KOPT-K1 (cell line): ENCODE measurements at regions not wholly inside any gene's neighbourhood (a gene's known extent, or its start where the extent isn't known, plus 50 kb on each side); places are given as distances from the start of the nearest gene placed in this dataset.
"Not testable (repeated sequence)": the region's sequence is repeated elsewhere in the genome, so short reads cannot be mapped to it uniquely, and the experiment has no call there.

ENCODE experiments used
- H3K27ac ChIP-seq: fragments of 200-600 bp; sonication (generic); 2 replicates; pipeline ENCODE4 v1.5.1; 2016; ENCODE audit warnings: antibody characterized with exemption, mild to moderate bottlenecking, low read depth, low read length; ENCODE audit not compliant: poor library complexity, severe bottlenecking
- H3K36me3 ChIP-seq: fragments of 200-600 bp; sonication (generic); 2 replicates; pipeline ENCODE4 v1.5.1; 2017; ENCODE audit warnings: antibody characterized with exemption, mild to moderate bottlenecking, low read length, moderate library complexity; ENCODE audit not compliant: insufficient read depth
- H3K9me3 ChIP-seq: fragments of 200-600 bp; sonication (generic); 2 replicates; pipeline ENCODE4 v1.5.1; 2017; ENCODE audit warnings: antibody characterized with exemption, low read length, mild to moderate bottlenecking; ENCODE audit not compliant: insufficient read depth, poor library complexity, severe bottlenecking

DNA sequence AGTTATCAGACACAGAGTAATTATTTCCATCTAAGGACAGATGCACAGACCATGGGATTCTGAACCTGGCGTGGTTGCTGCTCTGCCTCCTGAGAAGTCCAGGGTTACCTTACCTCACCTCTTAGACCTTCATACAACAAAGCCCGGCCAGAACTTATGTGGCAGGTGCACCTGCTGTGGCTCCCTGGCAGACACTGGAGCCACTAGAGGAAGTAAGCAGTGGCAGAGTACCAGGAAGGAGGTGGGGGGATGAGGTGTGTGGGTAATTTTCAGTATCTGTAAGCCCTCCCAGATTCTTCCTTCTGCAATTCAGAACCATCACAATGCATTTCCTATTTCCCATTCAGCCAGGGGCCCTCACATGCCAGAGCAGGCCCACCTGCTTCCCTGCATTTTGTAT, 106.1 kb upstream of the DOCK9 start:
- Histone ChIP-seq H3K9me3 (no peaks in the 10 kb centered on the region), H3K36me3 (no peaks in the 10 kb centered on the region), H3K27ac (no peak overlapping the region)

GRCh38 chr13:99085139-99085807, 107.4 kb upstream of the DOCK9 start:
- H3K27ac ChIP-seq = no peak overlapping the region

GRCh38 chr13:99085808-99086266, 108.0 kb upstream of the DOCK9 start:
- H3K9me3 ChIP-seq = no peaks in the 10 kb centered on the region
- H3K27ac ChIP-seq = peak overlapping the region; percentile 37
- no peaks in the 10 kb centered on the region for H3K36me3 ChIP-seq

More at GRCh38 chr13:99085139-99085807, 107.4 kb upstream of the DOCK9 start:
- Histone ChIP-seq H3K36me3 (no peaks in the 10 kb centered on the region), H3K9me3 (no peaks in the 10 kb centered on the region)

DNA sequence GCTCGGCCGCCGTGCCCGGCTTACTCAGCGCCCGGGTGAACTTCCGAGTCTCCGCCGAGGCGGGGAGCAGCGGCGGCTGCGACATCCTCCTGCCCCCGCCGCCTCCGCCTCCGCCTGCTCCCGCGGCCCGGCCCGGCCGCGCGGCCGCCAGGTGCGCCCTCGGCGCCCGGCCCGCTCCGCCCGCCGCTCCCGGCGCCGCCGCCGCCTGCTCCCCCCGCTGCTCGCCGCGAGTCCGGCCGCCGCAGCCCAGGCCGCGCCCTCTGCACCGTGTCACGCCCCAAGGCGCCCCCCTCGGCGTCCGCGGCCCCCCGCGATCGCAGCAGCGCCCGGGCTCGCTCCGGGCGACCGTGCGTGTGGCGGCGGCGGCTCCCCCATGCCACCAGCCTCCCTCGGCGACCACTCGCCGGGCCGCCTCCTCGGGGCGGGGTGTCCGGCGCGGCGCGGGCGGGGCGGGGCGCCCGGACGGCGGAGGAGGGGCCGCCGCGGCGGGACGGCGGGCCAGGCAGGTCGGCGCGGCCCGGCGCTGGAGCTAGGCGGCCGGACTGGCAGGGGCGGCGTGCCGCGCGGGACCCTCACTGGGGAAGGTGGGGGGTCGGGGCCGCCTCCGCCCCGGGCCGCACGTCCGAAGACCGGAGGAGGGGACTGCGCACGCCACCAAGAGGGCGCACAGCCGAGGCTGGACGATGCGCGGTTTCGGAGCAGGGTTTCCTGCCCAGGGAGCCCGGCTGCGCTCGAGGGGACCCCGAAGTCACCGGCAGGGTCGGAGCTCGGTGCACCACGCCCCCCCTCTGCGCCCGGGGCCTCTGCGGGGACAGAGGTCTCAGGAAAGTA, 108.6 kb upstream of the DOCK9 start:
- H3K36me3 ChIP-seq = no peaks in the 10 kb centered on the region
- H3K27ac ChIP-seq = peak overlapping the region; percentile 75
- H3K9me3 ChIP-seq = no peaks in the 10 kb centered on the region

- Histone ChIP-seq H3K27ac (peak overlapping the region; percentile 75), H3K36me3 (no peaks in the 10 kb centered on the region), H3K9me3 (no peaks in the 10 kb centered on the region)
Observed at GRCh38 chr13:99087098-99087953, 109.5 kb upstream of the DOCK9 start.

DNA sequence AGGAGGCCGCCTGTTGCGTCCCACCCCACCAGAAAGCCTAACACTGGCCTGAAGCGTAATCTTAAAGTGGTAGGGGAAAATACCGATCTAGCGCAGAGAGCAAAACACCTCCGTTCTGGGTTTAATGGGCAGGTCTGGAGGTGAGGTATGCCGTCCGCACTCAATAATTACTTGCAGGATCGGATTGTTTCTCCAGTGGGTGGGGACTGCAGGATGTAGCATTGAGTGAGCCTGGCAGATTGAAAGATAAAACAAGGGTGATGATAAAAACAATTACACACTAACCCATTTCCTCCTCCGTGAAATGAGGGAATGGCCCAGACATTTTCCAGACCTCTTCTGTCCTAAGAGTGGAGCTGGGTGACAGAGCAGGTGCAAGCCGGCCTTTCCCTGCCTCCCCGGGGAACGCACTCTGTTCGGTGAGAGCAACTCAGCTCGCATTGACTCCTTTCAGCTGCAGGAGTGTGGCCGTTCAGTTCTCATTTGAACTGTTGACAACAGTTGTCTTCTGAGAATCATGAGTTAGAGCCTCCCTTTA, 110.2 kb upstream of the DOCK9 start:
- H3K9me3 ChIP-seq = no peaks in the 10 kb centered on the region
- peak overlapping the region; percentile 75 for H3K27ac ChIP-seq
- H3K36me3 ChIP-seq = no peaks in the 10 kb centered on the region

- H3K27ac ChIP-seq = no peak overlapping the region
- H3K36me3 ChIP-seq = no peaks in the 10 kb centered on the region
- no peaks in the 10 kb centered on the region for H3K9me3 ChIP-seq
Observed at GRCh38 chr13:99093997-99094396, 106.7 kb upstream of the UBAC2 start.

- H3K27ac ChIP-seq, H3K36me3 ChIP-seq: not testable (repeated sequence)
Observed at GRCh38 chr13:99101831-99102230, 98.8 kb upstream of the UBAC2 start.

DNA sequence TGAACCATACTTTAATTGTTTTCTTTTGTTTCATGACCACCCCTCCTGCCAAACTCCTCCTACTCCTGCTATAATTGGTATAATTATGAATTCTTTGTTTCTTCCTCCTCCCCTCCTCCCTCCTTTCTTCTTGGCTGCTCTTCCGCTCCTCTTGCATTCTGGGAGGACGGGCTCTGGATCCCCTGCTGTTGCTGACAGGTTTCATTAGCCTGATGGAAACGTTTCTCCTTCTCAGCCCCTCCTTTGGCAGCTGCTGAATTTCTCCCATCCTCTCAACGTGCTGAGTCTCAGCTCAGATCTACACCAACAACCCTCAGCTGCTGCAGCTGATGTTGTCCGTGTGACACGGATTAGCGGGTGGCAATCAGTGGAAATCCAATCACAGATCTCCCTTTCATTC, 97.1 kb upstream of the UBAC2 start:
- no peaks in the 10 kb centered on the region for H3K9me3 ChIP-seq
- no peaks in the 10 kb centered on the region for H3K36me3 ChIP-seq
- H3K27ac ChIP-seq = no peak overlapping the region

More at GRCh38 chr13:99101831-99102230, 98.8 kb upstream of the UBAC2 start:
- not testable (repeated sequence) for H3K9me3 ChIP-seq

DNA sequence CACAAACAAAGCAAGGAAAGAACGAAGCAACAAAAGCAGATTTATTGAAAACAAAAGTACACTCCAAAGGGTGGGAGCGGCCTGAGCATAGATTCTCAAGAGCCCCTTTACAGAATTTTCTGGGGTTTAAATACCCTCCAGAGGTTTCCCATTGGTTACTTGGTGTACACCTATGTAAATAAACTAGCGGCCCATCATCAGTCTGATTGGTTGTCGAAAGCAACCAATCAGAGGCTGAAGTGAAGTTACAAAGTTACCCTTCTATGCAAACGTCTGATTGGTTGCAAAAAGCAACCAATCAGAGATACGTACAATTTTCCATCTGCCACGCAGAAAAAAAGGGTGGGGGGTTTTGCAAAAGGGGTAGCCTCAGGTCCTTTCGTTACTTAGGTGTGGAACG, 96.3 kb upstream of the UBAC2 start:
- no peaks in the 10 kb centered on the region for H3K9me3 ChIP-seq
- H3K36me3 ChIP-seq = no peaks in the 10 kb centered on the region
- H3K27ac ChIP-seq = no peak overlapping the region

GRCh38 chr13:99105160-99105559, 95.5 kb upstream of the UBAC2 start:
- no peak overlapping the region for H3K27ac ChIP-seq
- no peaks in the 10 kb centered on the region for H3K9me3 ChIP-seq

DNA sequence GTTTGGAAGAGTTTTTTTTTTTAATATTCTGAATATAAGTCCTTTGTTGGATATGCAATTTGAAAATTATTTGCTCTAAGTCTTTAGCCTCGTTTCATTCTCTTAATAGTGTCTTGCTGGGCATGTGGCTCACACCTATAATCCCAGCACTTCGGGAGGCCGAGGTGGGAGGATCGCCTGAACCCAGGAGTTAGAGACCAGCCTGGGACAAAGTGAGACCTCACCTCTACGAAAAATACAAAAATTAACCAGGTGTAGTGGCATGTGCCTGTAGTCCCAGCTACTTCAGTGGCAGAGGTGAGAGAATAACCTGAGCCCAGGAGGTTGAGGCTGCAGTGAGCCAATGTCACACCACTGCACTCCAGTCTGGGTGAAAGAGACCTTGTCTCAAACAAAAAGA, 87.3 kb upstream of the UBAC2 start:
- no peak overlapping the region for H3K27ac ChIP-seq
- no peaks in the 10 kb centered on the region for H3K36me3 ChIP-seq
- H3K9me3 ChIP-seq = no peaks in the 10 kb centered on the region

More at GRCh38 chr13:99105160-99105559, 95.5 kb upstream of the UBAC2 start:
- H3K36me3 ChIP-seq = no peaks in the 10 kb centered on the region

- H3K9me3 ChIP-seq = no peaks in the 10 kb centered on the region
- no peak overlapping the region for H3K27ac ChIP-seq
- H3K36me3 ChIP-seq = no peaks in the 10 kb centered on the region
Observed at GRCh38 chr13:99118179-99118578, 82.5 kb upstream of the UBAC2 start.

GRCh38 chr13:99119656-99120055, 81.0 kb upstream of the UBAC2 start:
- H3K36me3 ChIP-seq = no peaks in the 10 kb centered on the region
- H3K9me3 ChIP-seq = no peaks in the 10 kb centered on the region
- no peak overlapping the region for H3K27ac ChIP-seq

DNA sequence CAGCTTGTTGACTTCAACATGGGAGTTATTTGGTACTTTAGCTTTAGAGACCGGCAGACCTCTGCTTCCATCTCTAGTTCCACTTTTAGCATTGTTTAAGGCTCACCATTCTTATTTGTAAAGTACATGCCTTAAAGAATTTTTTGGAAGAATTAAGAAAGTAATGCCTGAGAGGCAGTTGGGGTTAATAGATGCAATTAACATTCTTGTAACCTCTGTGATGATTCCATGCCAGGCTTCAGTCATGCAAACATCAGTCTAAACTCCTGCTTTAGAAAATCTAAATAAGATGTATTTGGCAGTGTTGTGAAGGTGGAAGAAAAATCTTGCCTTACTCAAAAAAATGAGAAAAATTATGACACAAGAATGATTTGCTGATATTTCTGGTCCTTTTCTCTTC, 79.9 kb upstream of the UBAC2 start:
- H3K9me3 ChIP-seq = no peaks in the 10 kb centered on the region
- no peaks in the 10 kb centered on the region for H3K36me3 ChIP-seq
- no peak overlapping the region for H3K27ac ChIP-seq
